Neutrophil (primary cell): ENCODE measurements at regions not wholly inside any gene's neighbourhood (a gene's known extent, or its start where the extent isn't known, plus 50 kb on each side); places are given as distances from the start of the nearest gene placed in this dataset.

Experiments used
- H3K27ac ChIP-seq: fragments of 200-600 bp; sonication (generic); 2 replicates; pipeline ENCODE4 v1.5.1; 2016; ENCODE audit warnings: mild to moderate bottlenecking, moderate library complexity
- H3K27me3 ChIP-seq: fragments of 200-600 bp; sonication (generic); 2 replicates; pipeline ENCODE4 v1.6.0; 2016; ENCODE audit warnings: mild to moderate bottlenecking
- H3K36me3 ChIP-seq: fragments of 200-600 bp; sonication (generic); 2 replicates; pipeline ENCODE4 v1.5.1; 2017
- H3K4me1 ChIP-seq, 2 experiments: fragments of 200-600 bp in 1 of 2; sonication (generic) in 1 of 2; 1 replicate in 1 of 2; 2 replicates in 1 of 2; pipeline versions ENCODE4 v1.5.1 to v1.6.1; 2013 to 2016; ENCODE audit warnings: low read depth in 1 of 2, low read length in 1 of 2, mild to moderate bottlenecking in 1 of 2, moderate library complexity in 1 of 2; ENCODE audit not compliant: control insufficient read depth in 1 of 2, insufficient read depth in 1 of 2
- H3K4me3 ChIP-seq, 2 experiments: fragments of 200-600 bp in 1 of 2; sonication (generic) in 1 of 2; 1 replicate in 1 of 2; 2 replicates in 1 of 2; pipeline ENCODE4 v1.5.1; 2013 to 2016; ENCODE audit warnings: low read depth in 1 of 2, low read length in 1 of 2, mild to moderate bottlenecking in 1 of 2, moderate library complexity in 1 of 2
- H3K9me3 ChIP-seq: fragments of 200-600 bp; sonication (generic); 2 replicates; pipeline ENCODE4 v1.5.1; 2016
- CTCF ChIP-seq: fragments of 200-600 bp; sonication (generic); IDR thresholded peaks from 2 replicates; pipeline ENCODE4 v1.5.1; 2016; ENCODE audit warnings: antibody characterized with exemption

GRCh38 chr11:26271666-26272065 is 60.3 kb upstream of the ANO3 start:
- TF ChIP-seq CTCF = no peak
- H3K4me1 ChIP-seq = no peaks in the 10 kb centered on the region

GRCh38 chr11:26276798-26277424 is 55.0 kb upstream of the ANO3 start:
- Histone ChIP-seq H3K36me3 (no peaks in the 10 kb centered on the region), H3K27ac (no peak overlapping the region), H3K9me3 (no peaks in the 10 kb centered on the region), H3K4me1 (no peaks in the 10 kb centered on the region), H3K4me3 (no peak overlapping the region), H3K27me3 (no peaks in the 10 kb centered on the region)
- TF ChIP-seq CTCF = peak; percentile 58

More at GRCh38 chr11:26271666-26272065, 60.3 kb upstream of the ANO3 start:
- Histone ChIP-seq H3K27ac (no peak overlapping the region), H3K9me3 (no peaks in the 10 kb centered on the region), H3K4me3 (no peak overlapping the region), H3K27me3 (no peaks in the 10 kb centered on the region), H3K36me3 (no peaks in the 10 kb centered on the region)

GRCh38 chr11:26278354-26278753 is 53.6 kb upstream of the ANO3 start:
- Histone ChIP-seq H3K4me3 (no peak overlapping the region), H3K36me3 (no peaks in the 10 kb centered on the region), H3K4me1 (no peaks in the 10 kb centered on the region), H3K9me3 (no peaks in the 10 kb centered on the region), H3K27me3 (peaks cover 1% of the 10 kb centered on the region), H3K27ac (no peak overlapping the region)
- no peak for TF ChIP-seq CTCF
